ENCODE measurements at regions not wholly inside any gene's neighbourhood (a gene's known extent, or its start where the extent isn't known, plus 50 kb on each side); places are given as distances from the start of the nearest gene placed in this dataset.

DNA sequence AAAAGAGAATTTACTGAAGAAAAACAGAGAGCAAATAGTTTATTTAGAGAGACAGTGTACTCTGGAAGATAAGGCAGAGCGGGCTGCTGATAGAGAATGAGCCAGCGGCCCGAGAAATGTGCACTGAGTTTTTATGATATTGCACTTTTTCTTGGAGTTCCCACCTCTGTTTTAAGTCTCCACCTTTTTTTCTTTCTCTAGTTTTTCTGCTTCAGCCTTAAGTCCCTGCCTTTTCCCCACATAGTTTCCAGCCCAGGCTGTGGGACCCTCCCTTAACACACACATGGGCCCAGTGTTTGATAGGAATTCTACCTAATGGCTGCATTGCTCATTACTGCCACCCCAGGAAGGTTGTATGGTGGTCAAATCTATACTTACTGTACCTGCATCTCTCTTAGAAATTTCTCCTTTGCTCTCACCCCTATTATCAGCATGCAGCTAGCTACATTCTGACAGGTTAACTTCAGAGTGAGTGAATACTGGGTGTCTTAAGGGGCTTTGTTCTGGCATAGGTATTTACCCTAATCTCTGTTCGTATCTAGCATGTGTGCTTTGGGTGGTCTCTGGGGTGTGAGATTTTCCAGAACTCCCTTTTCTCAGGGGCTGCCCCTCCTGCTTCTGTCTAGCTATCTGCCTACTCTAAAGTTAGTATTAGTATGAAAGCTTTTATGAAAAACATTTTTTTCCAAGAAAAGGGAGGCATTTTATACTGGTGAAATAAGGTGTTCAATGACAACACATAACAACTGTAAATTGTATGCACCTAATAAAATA, 127.3 kb upstream of the TOP3B start:
- TF ChIP-seq, protein P1, sequence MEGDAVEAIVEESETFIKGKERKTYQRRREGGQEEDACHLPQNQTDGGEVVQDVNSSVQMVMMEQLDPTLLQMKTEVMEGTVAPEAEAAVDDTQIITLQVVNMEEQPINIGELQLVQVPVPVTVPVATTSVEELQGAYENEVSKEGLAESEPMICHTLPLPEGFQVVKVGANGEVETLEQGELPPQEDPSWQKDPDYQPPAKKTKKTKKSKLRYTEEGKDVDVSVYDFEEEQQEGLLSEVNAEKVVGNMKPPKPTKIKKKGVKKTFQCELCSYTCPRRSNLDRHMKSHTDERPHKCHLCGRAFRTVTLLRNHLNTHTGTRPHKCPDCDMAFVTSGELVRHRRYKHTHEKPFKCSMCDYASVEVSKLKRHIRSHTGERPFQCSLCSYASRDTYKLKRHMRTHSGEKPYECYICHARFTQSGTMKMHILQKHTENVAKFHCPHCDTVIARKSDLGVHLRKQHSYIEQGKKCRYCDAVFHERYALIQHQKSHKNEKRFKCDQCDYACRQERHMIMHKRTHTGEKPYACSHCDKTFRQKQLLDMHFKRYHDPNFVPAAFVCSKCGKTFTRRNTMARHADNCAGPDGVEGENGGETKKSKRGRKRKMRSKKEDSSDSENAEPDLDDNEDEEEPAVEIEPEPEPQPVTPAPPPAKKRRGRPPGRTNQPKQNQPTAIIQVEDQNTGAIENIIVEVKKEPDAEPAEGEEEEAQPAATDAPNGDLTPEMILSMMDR (IDR thresholded peaks at IDR 0.05; ENCODE audit: low read depth, low read length): peak; percentile 22
- TF ChIP-seq POLR2A (IDR thresholded peaks at IDR 0.05; ENCODE audit: extremely low read depth, insufficient read length): no peak
